ENCODE measurements at regions not wholly inside any gene's neighbourhood (a gene's known extent, or its start where the extent isn't known, plus 50 kb on each side); places are given as distances from the start of the nearest gene placed in this dataset.

DNA sequence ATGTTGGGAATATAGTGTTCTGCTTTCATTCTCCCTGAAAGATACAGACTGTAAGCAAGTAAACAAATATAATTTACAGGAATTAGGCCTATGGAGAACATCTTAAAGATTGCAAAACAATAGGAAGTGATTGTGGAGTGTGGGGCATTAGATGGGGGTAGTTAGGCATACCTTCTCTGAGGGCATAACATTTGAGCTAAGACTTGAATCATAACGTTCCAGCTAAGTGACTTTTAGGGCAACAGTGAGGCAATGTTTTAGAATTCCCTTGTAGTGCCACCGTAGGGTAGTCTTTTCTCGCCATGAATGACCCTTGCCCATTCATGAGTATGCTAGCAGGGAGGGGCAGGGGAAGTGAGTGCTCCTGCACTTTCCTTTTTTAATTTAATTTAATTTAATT is 173.3 kb downstream of the SPATA31D1 start:
- DNase-seq: no peak

DNA sequence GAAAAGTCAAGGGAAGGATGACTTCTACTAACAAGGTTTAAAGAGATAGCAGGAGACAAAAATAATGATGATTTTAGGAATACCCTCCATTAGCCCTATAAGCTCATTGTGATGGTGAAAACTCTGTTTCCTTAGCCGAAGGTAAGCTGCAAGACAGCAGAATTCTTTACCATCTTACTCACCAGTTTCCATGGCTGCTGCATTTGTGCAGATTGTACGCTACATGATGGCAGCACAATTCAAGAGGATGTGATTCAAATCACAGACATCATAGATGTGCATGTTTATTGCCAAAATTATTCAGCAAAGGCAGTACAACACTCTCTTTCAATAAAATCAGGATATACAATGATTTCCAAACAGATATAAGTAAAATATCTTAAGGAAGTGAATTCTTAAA is 175.6 kb downstream of the SPATA31D1 start:
- DNase-seq: no peak

DNA sequence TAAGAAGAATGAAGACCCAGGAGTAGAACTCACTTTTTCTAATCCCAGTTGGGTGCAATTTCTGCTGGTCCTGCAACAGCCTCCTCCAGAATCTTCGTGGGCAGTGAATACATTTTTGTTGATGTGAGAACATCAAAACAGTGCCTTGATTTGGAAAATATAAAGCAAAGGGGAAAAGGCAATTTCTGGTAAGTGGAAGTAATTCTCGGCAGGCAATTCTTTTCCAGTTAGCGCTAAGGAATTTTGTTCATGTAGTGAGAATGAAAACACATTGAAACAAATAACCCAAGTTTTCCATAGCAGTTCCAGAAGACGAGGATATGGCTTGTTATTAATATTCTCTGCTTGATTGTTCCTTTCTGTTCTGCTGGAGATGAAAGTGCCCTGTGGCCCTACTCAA is 178.7 kb downstream of the SPATA31D1 start:
- no peak for DNase-seq

DNA sequence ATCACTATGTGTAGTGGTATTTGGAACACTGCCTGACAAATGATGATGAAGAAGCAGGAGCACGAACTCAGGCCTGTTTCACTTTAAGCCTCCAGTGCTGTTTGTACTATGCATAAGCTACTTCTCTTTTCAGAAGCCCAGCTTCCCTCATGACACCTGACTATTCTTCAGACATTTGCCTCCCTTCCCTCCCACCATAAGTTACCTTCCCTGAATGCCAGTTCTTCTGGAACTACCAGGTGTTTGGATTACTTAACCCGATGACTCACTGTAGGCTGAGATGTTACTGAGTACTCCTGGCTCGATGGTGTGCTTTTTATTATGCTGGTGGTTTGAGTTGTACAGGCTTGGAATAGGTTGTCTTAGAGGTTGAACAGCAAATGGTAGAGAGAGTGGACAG is 180.0 kb downstream of the SPATA31D1 start:
- no peak for DNase-seq

DNA sequence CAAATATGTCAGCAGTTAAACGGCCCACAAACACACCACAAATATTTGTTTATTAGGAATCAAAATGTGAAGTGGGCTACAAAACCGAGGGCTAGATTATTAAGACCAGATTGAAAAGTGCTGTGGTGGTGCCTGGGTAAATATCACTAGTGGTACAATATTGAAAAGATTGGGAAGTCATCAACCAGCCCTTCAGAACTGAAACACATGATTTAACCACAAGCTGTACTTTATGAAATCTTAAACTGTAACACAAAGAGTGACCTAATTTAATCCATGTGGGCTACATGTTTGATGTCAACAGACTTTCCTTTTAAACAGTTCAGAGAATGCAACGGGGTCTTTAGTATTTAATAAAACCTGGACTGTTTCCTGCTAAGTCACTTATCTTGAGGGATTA is 182.3 kb downstream of the SPATA31D1 start:
- DNase-seq: peak; percentile 38

DNA sequence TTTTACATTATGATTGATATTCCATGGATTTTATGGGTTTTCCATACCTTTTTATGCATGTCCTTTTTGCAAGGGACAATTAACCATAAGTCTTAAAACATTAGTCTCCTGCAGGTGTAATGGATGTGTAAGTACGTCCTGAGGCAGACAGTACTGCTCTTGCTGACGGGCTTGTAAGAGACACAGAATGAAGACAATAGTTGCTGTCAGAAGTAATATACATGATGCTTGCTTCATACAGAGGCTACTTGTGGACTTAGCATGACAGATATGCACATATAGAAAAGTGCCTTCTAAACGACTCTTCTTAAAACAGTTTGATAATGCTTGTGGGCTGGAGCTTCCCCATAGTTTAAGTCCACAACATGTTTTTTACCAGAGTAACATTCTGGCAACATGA is 182.7 kb downstream of the SPATA31D1 start:
- no peak for DNase-seq

DNA sequence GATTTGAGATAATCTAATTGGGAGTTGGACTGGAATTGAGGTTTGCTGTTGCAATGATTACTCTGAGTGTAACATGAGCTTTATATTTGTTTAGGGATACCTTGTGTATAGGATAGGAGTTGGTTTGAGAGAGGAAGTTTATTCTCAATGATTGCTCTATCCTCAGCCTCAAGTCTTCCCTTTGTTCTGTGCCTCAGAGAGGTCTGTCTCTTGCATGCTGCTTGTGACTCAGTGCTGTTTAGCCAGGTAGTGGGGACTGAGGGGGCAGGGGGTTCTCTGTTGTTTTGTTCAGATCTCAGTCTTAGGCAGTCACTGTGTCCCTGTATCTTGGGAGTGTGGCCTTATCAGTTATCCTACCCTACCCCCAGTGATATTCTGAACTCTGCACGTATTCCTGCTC is 192.1 kb downstream of the SPATA31D1 start:
- DNase-seq: no peak

DNA sequence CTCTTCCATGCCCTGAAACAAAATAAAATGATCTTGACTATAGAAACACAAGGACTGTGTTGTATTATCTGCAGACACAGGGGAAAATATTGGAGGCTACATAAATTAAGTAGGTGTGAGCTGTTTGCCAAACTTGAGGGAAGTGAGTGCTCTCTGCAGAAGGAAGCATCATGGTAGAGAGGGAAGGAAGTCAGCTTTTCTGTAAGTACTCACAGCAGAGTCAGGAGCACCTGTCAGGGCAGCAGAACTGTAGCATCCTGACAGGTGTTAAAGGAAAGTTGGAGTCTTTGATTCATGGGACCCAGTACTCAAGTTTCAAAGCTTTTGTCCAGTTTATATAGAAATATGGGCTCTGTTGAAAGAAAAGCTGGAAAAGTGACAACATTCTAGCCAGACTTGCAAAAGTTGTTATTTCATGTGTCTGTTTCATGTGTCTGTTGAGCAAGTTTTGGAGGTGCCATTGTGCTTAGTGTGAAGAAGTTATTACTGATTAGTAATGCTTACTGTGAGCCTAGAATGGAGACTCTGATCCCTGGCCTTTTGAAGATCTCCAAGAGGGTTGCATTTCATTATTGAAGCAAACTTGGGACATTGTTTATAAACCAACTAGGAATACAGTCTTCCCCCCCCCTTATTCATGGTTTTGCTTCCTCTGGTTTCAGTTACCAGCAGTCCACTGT is 194.7 kb downstream of the SPATA31D1 start:
- DNase-seq: no peak

DNA sequence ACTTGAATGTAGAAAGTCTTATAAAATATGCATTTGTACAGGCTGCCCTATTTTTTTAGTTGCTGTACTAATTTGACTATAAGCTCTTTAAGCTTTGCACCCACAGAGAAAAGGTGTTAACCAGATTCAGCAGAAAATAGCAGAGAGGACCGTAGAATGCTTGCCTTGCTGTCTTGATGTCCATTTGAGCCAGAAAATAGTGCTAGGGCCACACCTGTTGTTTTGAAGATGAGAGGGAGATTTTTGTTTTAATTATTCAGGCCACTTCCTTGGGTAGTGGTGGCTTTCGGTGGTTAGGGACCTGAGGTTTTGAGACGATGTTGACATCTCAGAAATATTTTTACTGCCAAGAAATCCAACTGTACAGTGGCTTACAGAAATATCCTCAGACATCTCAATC is 196.0 kb downstream of the SPATA31D1 start:
- no peak for DNase-seq

DNA sequence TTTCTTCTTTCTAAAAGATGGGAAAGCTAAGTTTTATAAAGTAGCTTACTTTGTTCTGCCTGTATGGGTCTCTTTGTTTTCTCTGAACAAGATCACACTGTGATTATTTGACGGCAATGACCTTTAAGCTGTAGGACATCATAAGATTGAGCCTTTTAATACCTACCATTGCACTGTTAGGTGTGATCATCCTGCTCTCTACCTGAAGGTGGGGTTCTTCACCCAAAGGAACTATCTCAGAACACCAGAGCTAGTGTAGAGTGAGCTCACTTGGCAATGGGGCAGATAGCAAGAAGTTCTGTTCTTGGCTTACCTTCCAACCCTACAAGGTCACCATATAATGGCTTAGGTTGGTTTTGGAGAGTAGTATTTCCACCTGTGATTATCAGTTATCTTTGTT is 200.2 kb downstream of the SPATA31D1 start:
- no peak for DNase-seq

DNA sequence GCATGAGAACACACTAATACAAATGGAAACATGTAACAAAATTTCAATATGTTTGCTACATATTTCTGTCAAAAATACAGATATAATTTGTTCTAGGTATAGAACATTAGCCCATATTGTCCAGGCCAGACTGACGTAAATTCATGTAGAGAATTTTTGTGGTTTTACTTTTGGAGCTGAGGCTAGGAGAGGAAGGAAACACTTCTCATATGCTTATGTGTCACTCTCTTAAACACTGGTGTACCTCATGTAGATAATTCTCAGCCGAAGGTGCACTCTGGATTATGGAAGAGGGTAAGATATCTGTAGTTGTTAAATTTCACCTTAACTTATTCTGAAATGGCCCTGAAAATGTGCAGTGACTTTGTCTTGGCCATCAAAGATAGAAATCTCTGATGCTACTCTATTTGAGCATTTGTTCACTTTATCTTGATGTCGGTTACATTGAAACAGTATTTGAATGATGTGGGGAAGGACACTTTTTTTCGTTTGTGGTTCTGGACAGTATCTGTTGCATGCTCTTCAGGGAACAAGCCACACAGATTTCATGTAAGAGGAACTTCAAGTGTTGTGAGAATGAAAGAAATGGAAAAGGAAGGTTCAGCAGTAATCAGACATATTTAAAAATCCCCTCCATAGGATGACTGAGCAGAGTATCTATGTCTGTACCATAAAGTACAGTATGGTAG is 202.7 kb downstream of the SPATA31D1 start:
- no peak for DNase-seq

DNA sequence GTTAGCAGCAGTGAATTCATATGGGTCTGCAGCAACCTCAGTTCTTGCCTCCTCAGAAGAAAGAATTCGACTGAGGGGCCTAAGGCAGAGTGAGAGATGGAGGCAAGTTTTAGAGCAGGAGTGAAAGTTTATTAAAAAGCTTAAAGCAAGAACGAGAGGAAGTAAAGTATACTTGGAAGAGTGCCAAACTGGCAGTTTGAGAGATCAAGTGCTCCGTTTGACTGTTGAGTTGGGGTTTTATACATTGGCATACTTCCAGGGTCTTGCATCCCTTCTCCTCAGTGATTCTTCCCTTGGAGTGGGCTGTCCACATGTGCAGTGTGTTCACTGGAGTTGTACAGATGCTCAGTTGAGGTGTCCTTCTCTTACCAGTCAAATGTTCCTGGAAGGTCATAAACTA is 203.6 kb downstream of the SPATA31D1 start:
- no peak for DNase-seq

DNA sequence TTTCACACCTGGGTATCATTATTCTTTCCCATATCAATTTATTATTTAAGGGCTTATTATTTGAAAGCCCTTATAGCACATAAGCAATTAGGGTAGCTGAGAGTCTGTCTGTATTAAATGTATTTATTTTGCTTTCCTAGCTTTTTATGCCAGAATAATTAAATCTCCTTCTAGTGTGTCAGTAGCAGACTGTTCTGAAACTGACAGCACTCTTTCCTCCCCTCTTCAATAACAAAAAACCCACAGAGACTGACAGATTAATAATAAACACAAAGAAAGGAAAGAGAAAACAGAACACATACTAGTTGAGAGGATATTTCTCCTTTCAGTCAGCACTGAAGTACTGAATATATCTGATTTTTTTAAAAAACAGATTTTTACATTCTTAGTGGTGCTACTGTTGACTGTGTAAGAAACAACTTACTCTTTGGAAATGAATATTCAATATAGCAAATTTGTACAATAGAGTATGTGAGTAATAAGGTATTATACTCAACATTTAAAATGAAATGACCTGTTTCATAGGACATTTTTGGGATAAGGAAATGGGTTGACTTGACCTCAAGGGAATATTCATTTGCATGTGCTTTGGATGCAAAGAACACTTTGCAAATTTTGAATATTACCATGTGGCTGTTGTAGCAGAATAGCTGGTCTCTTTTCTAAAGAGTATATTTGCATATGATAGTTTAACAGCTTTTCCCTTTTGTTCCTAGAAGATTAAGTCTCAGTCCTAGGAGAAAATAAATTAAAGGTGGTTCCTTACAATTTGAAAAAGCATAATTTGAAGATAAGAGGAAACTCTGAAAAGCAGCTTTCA is 208.3 kb downstream of the SPATA31D1 start:
- DNase-seq: no peak

DNA sequence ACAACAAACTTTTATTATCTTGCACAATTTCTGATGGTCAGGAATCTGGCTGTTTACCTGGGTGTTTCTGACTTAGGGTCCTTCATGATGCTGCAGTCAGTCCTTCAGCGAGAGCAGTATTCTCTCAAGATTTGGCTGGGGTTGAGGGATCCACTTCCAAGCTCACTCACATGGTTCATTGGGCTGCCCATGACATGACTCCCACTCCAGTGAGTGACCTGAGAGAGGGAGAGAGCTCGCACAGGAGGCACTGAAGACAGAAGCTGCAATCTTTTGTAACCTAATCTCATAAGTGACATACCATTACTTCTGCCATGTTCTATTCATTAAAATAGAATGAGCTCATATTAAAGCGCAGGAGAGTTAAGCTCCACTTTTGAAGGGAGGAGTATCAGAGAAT is 212.6 kb downstream of the SPATA31D1 start:
- no peak for DNase-seq

DNA sequence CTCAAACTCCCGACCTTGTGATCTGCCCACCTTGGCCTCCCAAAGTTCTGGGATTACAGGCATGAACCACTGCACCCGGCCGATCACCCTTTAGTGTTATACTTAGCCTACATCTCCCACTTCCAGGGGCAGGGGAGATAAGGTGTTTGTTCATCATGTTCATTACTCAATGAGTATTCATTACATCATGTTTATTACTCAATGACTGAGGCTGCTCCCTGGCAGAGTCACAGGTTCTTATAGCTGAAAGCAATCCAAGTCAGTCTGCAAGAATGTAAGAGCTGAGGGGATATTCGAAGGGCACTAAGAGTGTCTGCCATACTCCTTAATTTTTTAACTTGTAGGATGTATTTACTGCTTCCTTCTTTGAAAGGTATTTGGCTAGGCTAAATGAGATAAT is 214.2 kb downstream of the SPATA31D1 start:
- no peak for DNase-seq

DNA sequence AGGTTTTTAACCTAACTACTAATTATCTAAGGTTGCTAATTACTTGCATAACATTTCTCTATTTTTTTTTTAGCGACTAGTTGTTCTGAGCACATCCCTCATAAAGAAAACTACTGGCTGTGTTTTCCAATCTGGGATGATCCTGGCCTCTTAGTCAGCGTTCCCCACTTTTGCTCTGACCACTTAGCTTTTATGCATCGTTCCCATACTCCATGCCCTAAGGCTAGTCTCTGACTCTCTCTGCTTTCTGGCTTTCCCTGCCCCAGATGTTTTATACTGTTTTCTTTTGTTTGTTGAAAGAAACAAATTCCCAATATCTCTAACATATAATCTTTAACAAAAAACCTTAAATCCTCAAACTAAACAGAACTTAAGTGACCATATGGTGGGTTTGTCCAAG is 217.9 kb downstream of the SPATA31D1 start:
- no peak for DNase-seq

DNA sequence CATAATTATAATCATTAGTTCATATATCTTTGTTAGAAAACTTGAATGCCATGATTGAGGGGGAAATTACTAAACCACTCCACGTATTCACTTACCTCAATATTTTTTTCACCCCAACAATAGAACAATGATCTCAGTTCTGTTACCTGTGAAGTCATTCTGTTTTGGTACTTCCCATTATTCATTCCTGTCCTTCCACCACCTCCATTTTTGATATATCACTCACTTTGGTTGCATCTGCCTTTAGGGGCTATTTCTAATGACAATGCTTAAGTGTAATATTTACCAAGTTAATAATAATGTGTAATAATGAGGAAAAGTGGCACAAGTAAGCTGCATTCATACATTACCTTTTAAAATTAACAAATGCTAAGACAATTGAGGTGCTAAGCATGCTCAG is 218.4 kb downstream of the SPATA31D1 start:
- DNase-seq: no peak

DNA sequence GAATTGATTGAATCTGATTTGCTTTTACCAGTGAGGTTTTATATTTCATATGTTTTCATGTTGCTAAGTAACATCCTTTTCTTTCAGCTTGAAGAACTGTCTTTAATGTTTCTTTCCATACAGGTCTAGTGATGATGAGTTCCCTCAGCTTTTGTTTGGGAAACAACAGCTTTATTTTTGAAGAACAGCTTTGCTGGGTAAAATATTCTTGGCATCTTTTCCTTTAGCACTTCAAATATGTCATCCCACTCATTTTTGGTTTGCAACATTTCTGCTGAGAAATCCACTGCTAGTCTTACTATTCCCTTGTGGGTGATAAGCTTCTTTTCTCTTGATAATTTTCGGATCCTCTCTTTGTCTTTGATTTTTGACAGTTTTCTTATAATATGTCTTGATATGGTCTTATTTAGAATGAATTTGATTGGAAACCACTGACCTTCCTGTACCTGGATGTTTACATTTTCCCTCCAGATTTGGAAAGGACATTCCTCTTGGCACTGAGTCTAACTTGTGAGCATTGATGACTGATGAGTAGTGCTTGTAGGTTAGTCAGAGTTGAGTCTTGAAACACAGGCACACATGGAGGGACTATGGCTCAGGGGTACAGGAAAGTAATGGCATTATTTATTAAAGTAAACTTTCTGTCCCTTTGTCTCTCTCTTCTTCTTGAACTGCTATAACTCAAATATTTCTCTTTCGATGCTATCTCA is 220.3 kb downstream of the SPATA31D1 start:
- no peak for DNase-seq

DNA sequence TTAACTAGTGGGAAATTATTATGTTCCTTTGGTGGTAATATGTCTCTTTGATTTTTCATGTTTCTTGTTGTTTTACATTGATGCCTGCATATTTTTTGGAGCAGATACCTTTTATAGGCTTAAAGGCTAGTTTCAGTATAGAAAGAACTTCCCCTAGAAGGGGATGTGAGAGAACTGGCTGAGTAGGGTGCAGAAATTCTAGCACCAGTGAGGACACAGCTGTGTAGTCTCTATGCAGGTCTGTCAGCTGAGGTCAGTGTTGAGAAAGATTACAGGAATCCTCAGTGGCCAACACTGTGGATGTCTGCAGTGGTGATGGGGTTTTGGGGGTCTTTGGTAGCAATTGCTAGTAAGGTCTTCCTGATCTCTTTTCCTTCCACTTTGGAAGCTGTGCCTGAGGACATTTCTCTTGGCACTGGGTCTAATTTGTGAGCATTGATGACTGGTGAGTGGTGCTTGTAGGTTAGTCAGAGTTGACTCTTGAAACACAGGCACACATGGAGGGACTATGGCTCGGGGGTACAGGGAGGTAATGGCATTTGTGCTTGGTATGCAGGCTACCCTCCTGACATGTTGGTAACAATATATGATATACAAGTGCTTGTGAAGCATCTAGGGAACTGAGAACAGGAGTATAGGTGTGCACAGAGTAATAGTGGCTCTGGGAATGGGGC is 221.4 kb downstream of the SPATA31D1 start:
- DNase-seq: no peak

DNA sequence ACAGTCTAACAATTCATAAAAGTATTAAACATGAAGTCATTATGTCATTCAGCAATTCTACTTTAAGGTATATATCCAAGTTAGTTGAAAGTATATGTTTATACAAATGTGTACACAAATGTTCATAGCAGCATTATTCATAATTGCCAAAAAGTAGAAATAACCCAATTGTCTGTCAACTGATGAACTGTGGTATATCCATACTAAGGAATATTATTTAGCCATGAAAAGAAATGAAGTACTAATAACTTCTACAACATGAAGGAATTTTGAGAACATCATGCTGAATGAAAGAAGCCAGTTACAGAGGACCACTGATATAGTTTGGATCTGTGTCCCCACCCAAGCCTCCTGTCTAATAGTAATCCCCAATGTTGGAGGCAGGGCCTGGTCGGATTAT is 224.3 kb downstream of the SPATA31D1 start:
- no peak for DNase-seq

DNA sequence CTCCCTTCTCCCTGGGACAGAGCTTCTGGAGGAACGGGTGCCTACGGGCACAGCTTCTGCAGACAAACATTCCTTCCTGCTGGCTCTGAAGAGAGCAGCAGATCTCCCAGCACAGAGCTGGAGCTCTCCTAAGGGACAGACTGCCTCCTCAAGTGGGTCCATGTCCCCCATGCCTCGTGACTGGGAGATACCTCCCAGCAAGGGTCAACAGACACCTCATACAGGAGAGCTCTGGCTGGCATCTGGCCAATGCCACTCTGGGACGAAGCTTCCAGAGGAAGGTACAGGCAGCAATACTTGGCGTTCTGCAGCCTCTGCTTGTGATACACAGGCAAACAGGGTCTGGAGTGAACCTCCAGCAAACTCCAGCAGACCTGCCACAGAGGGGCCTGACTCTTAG is 227.9 kb downstream of the SPATA31D1 start:
- DNase-seq: no peak

DNA sequence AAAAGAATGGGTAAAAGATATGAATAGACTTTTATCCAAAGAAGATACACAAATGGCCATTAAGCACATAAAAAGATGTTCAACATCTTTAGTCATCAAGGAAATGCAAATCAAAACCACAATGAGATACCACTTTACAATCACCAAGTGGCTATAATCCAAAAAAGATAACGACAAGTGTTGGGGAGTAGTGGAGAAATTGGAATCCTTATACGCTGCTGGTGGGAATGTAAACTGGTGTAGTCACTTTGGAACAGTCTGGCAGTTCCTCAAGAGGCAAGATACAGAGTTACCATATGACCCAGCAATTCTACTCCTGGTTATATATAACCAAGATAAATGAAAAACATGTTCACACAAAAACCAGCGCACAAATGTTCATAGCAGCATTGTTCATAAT is 234.9 kb downstream of the SPATA31D1 start:
- no peak for DNase-seq

DNA sequence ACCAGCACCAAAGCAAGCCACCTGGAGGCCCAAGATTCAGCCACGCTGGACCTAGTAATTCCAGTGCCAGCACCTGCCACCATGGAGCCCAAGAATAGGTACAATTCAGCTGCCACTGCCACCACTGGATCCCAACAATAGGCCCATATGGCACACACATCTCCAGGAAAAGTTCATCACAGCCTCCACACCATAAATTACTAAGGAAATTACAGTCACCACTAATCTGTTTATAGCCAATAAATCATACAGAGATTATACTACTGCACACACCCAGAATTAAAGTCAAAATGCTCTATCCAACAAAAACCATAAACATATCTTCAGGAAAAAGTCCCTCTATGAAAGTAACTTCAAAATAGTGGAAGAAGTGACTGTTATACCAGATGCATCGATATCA is 242.8 kb downstream of the SPATA31D1 start:
- no peak for DNase-seq
